GM12878 (cell line): ENCODE measurements at regions not wholly inside any gene's neighbourhood (a gene's known extent, or its start where the extent isn't known, plus 50 kb on each side); places are given as distances from the start of the nearest gene placed in this dataset.

Experiments used
- CBFB ChIP-seq: IDR thresholded peaks from 2 replicates; pipeline ENCODE4 v1.6.1; 2016; ENCODE audit warnings: antibody characterized with exemption, low read depth
- KDM1A ChIP-seq: fragments of 200-600 bp; sonication (generic); IDR thresholded peaks from 2 replicates; pipeline ENCODE4 v1.6.1; 2016; ENCODE audit warnings: borderline replicate concordance
- MTA2 ChIP-seq: fragments of 450-650 bp; IDR thresholded peaks from 2 replicates; pipeline ENCODE4 v1.6.1; 2016; ENCODE audit warnings: low read depth, mild to moderate bottlenecking, moderate library complexity
- NKRF ChIP-seq: fragments of 450-650 bp; conservative IDR thresholded peaks from 2 replicates; pipeline ENCODE4 v1.6.1; 2017; ENCODE audit warnings: mild to moderate bottlenecking, moderate library complexity
- REST ChIP-seq: IDR thresholded peaks from 2 replicates; pipeline ENCODE4 v1.6.1; 2012; ENCODE audit warnings: mild to moderate bottlenecking, low read depth, low read length
- TF ChIP-seq, protein P1 (sequence below): fragments of 450-650 bp; IDR thresholded peaks from 2 replicates; pipeline ENCODE4 v1.6.1; 2014; ENCODE audit warnings: mild to moderate bottlenecking

DNA sequence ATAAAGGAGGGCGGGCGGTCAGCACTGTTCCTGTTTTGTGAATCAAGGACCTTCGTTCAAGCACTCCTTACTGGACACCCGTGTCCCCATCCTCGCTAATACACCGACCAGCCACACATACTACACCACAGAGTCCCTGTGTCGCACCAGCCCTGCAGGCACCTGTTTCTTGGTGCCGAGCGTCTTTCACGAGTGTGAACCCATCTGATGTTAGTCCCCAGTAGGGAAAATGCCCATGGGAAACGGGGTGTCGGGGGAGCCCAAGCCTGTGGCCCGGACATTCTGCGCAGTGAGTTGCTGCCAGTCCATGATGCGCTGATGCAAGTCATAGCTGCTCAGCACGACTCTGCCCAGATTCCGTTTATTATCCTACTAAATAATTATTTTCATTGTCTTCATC, 74.7 kb downstream of the TTLL2 start (continued):
- no peak for TF ChIP-seq NKRF
- TF ChIP-seq REST = no peak
- TF ChIP-seq KDM1A = no peak
- TF ChIP-seq, protein P1, sequence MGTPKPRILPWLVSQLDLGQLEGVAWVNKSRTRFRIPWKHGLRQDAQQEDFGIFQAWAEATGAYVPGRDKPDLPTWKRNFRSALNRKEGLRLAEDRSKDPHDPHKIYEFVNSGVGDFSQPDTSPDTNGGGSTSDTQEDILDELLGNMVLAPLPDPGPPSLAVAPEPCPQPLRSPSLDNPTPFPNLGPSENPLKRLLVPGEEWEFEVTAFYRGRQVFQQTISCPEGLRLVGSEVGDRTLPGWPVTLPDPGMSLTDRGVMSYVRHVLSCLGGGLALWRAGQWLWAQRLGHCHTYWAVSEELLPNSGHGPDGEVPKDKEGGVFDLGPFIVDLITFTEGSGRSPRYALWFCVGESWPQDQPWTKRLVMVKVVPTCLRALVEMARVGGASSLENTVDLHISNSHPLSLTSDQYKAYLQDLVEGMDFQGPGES = no peak
- TF ChIP-seq MTA2 = no peak
- no peak for TF ChIP-seq CBFB
